GM23338 (cell line): ENCODE measurements at regions not wholly inside any gene's neighbourhood (a gene's known extent, or its start where the extent isn't known, plus 50 kb on each side); places are given as distances from the start of the nearest gene placed in this dataset.

Source experiments
- ATAC-seq: fragments of 200-7000 bp; cut with Tn5 transposase; 3 replicates; pipeline ENCODE4 v1.9.1; 2020
- DNase-seq: peaks from one replicate; pipeline ENCODE4 v3.0.0-alpha.2; 2015; ENCODE audit warnings: low spot score
- H2AFZ ChIP-seq: fragments of 200-600 bp; sonication (generic); 2 replicates; pipeline ENCODE4 v1.8.0; 2016; ENCODE audit warnings: antibody characterized with exemption, mild to moderate bottlenecking, moderate library complexity
- H3F3A ChIP-seq: fragments of 200-600 bp; sonication (generic); replicated peaks from 2 replicates; pipeline ENCODE4 v1.8.0; 2017; ENCODE audit warnings: antibody characterized with exemption, mixed run types, low read depth
- H3K27ac ChIP-seq: fragments of 200-600 bp; sonication (generic); 2 replicates; pipeline ENCODE4 v1.6.1; 2016; ENCODE audit warnings: low read depth
- H3K27me3 ChIP-seq: fragments of 200-600 bp; sonication (generic); 2 replicates; pipeline ENCODE4 v1.8.0; 2016; ENCODE audit warnings: mild to moderate bottlenecking, mixed run types, moderate library complexity; ENCODE audit not compliant: insufficient read depth
- H3K36me3 ChIP-seq: fragments of 200-600 bp; sonication (generic); 2 replicates; pipeline ENCODE4 v1.8.0; 2016; ENCODE audit warnings: mild to moderate bottlenecking; ENCODE audit not compliant: insufficient read depth
- H3K4me1 ChIP-seq: fragments of 200-600 bp; sonication (generic); 2 replicates; pipeline ENCODE4 v1.8.0; 2016; ENCODE audit warnings: mild to moderate bottlenecking, moderate library complexity; ENCODE audit not compliant: insufficient read depth
- H3K4me2 ChIP-seq: fragments of 200-600 bp; sonication (generic); 2 replicates; pipeline ENCODE4 v1.7.1; 2017; ENCODE audit warnings: mixed run types
- H3K4me3 ChIP-seq: fragments of 200-600 bp; sonication (generic); 2 replicates; pipeline ENCODE4 v1.6.1; 2016; ENCODE audit warnings: mixed run types
- H3K79me2 ChIP-seq: fragments of 200-600 bp; sonication (generic); replicated peaks from 2 replicates; pipeline ENCODE4 v1.8.0; 2017; ENCODE audit warnings: mild to moderate bottlenecking; ENCODE audit not compliant: insufficient read depth
- H3K9me2 ChIP-seq: fragments of 200-600 bp; sonication (generic); 2 replicates; pipeline ENCODE4 v1.8.0; 2017; ENCODE audit not compliant: insufficient read depth
- H4K20me1 ChIP-seq: fragments of 200-600 bp; sonication (generic); replicated peaks from 2 replicates; pipeline ENCODE4 v1.8.0; 2017; ENCODE audit warnings: mild to moderate bottlenecking; ENCODE audit not compliant: insufficient read depth
- H3K27ac Mint-ChIP-seq: 2 replicates; pipeline ENCODE4 v1.8.0; 2020; ENCODE audit warnings: inconsistent platforms, mild to moderate bottlenecking, moderate library complexity, mixed read lengths
- H3K27me3 Mint-ChIP-seq: 3 replicates; pipeline ENCODE4 v1.8.0; 2022; ENCODE audit warnings: low read depth, mild to moderate bottlenecking, moderate library complexity, mixed read lengths, inconsistent platforms; ENCODE audit not compliant: insufficient read depth, poor library complexity
- H3K36me3 Mint-ChIP-seq: 3 replicates; pipeline ENCODE4 v1.8.0; 2021; ENCODE audit warnings: low read depth, mild to moderate bottlenecking, inconsistent platforms, moderate library complexity, mixed read lengths
- H3K4me1 Mint-ChIP-seq: 3 replicates; pipeline ENCODE4 v1.8.0; 2020; ENCODE audit warnings: mild to moderate bottlenecking, inconsistent platforms, mixed read lengths
- H3K4me3 Mint-ChIP-seq: 3 replicates; pipeline ENCODE4 v1.8.0; 2021; ENCODE audit warnings: moderate library complexity, mild to moderate bottlenecking, inconsistent platforms, mixed read lengths
- H3K9me3 Mint-ChIP-seq: 3 replicates; pipeline ENCODE4 v1.8.0; 2020; ENCODE audit warnings: moderate library complexity, mild to moderate bottlenecking, inconsistent platforms, mixed read lengths
- CREB1 ChIP-seq: fragments of 250-450 bp; sonication (Bioruptor Pico); IDR thresholded peaks from 2 replicates; pipeline ENCODE4 v1.5.0; 2020; ENCODE audit warnings: low read depth, mild to moderate bottlenecking, moderate library complexity
- ETS1 ChIP-seq: IDR thresholded peaks from 2 replicates; pipeline ENCODE4 v1.6.1; 2016; ENCODE audit warnings: antibody characterized with exemption
- EZH2 ChIP-seq: fragments of 200-600 bp; sonication (generic); IDR thresholded peaks from one replicate; pipeline ENCODE4 v1.8.0; 2017; ENCODE audit warnings: antibody characterized with exemption, mild to moderate bottlenecking, low read depth; ENCODE audit not compliant: unreplicated experiment
- JUNB ChIP-seq: IDR thresholded peaks from one replicate; pipeline ENCODE4 v1.6.1; 2016; ENCODE audit warnings: antibody characterized with exemption; ENCODE audit not compliant: unreplicated experiment
- NANOG ChIP-seq: IDR thresholded peaks from 2 replicates; pipeline ENCODE4 v1.6.1; 2016; ENCODE audit warnings: antibody characterized with exemption, borderline replicate concordance
- REST ChIP-seq: IDR thresholded peaks from one replicate; pipeline ENCODE4 v1.6.1; 2018; ENCODE audit warnings: antibody characterized with exemption; ENCODE audit not compliant: unreplicated experiment
- STAT1 ChIP-seq: IDR thresholded peaks from one replicate; pipeline ENCODE4 v1.6.1; 2016; ENCODE audit warnings: antibody characterized with exemption; ENCODE audit not compliant: unreplicated experiment
- TF ChIP-seq, protein P1 (sequence below), 2 experiments: fragments of 200-600 bp in 1 of 2; sonication (generic) in 1 of 2; conservative IDR thresholded peaks; 2 replicates each; pipeline versions ENCODE4 v1.5.1 to v1.6.1; 2016 to 2017; ENCODE audit warnings: antibody characterized with exemption in 2 of 2, low read depth in 2 of 2, mild to moderate bottlenecking in 2 of 2, moderate library complexity in 1 of 2

DNA sequence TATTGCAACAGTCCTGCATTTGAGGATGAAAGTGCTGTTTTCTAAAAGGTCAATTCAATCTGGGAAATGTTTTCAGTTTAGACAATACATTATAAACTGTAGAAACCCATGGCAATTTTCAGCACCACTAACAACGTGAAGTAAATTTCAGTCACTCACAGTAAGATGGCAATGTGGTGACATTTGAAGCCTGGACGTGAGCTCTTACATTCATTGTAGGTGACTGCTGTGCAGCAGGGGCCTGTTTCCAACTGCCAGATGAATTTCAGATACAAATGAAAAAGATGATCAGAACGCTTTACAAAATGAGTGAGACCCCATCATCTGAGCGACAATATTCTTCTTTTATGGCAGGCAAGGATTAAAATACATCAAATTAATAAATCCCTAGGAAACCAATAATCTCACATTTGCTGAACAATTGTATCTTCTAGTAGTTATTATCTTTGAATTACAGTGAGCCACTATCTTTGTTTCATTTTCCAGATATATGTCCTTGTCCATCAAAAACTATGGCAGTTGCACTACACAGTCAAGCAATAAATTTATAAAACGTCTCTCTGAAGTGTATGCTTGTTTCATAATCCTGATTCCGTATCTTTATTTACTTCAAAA, 1816.8 kb downstream of the OLFM4 start:
- no peak overlapping the region for H3K4me3 Mint-ChIP-seq
- H3F3A ChIP-seq, result no peaks in the 10 kb centered on the region
- no peaks in the 10 kb centered on the region for H3K9me2 ChIP-seq
- TF ChIP-seq, protein P1, sequence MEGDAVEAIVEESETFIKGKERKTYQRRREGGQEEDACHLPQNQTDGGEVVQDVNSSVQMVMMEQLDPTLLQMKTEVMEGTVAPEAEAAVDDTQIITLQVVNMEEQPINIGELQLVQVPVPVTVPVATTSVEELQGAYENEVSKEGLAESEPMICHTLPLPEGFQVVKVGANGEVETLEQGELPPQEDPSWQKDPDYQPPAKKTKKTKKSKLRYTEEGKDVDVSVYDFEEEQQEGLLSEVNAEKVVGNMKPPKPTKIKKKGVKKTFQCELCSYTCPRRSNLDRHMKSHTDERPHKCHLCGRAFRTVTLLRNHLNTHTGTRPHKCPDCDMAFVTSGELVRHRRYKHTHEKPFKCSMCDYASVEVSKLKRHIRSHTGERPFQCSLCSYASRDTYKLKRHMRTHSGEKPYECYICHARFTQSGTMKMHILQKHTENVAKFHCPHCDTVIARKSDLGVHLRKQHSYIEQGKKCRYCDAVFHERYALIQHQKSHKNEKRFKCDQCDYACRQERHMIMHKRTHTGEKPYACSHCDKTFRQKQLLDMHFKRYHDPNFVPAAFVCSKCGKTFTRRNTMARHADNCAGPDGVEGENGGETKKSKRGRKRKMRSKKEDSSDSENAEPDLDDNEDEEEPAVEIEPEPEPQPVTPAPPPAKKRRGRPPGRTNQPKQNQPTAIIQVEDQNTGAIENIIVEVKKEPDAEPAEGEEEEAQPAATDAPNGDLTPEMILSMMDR (conservative IDR thresholded peaks at IDR 0.05; ENCODE audit: low read depth in 2 of 2), result peak in 1 of 2 experiments; percentile 51; a peak in 2 of 4 replicates
- TF ChIP-seq EZH2, result no peak
- no peaks in the 10 kb centered on the region for H3K27me3 ChIP-seq
- H3K27ac ChIP-seq, result no peak overlapping the region
- H3K4me3 ChIP-seq, result no peak overlapping the region
- no peaks in the 10 kb centered on the region for H4K20me1 ChIP-seq
- H3K9me3 Mint-ChIP-seq, result no peaks in the 10 kb centered on the region; the same call in 2 of the 3 replicates
- no peaks in the 10 kb centered on the region for H3K4me1 ChIP-seq
- no peaks in the 10 kb centered on the region for H3K36me3 ChIP-seq
- H3K4me1 Mint-ChIP-seq, result peaks cover 5% of the 10 kb centered on the region; the same call in 2 of the 3 replicates
- H3K27me3 Mint-ChIP-seq, result peaks cover 2% of the 10 kb centered on the region
- peak; percentile 31 for DNase-seq
- peak overlapping the region; percentile 6; the same call in 1 of the 2 replicates for H2AFZ ChIP-seq
- H3K27ac Mint-ChIP-seq, result no peak overlapping the region; the same call in 1 of the 2 replicates
- H3K4me2 ChIP-seq, result no peak overlapping the region
- H3K79me2 ChIP-seq, result no peaks in the 10 kb centered on the region
- H3K36me3 Mint-ChIP-seq, result no peaks in the 10 kb centered on the region; the same call in 2 of the 3 replicates
- ATAC-seq, result peak; percentile 45; the same call in 2 of the 3 replicates

DNA sequence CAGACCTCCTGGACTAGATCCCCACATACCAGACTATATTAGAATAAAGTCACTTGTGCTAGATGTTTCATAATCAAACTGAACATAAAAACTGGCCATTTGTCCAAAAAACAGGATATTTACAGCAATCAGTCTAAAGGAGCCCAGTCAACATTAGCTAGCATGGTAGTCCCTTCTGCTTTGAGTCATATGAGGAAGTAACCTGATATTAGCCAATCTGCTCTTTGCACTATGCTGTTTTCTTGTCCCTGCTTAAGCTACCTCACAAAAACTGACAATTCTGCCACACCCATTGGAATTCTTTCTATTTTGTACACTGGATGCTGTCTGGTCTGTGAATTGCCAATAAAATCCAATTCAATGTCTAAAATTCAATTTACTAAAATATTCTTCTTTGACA, 1824.2 kb downstream of the OLFM4 start:
- DNase-seq (no peak), ATAC-seq (no peak)
- H3K4me1 ChIP-seq, result no peaks in the 10 kb centered on the region
- no peak overlapping the region for H3K27ac Mint-ChIP-seq
- H3K27me3 Mint-ChIP-seq, result peaks cover under 1% of the 10 kb centered on the region
- H3K79me2 ChIP-seq, result no peaks in the 10 kb centered on the region
- H3K9me3 Mint-ChIP-seq, result no peaks in the 10 kb centered on the region
- no peaks in the 10 kb centered on the region for H3F3A ChIP-seq
- H3K36me3 Mint-ChIP-seq, result peaks cover 7% of the 10 kb centered on the region; the same call in 2 of the 3 replicates
- H3K4me2 ChIP-seq, result no peak overlapping the region
- H3K4me3 ChIP-seq, result no peak overlapping the region
- H2AFZ ChIP-seq, result peak overlapping the region; percentile 44; the same call in 1 of the 2 replicates
- no peak overlapping the region for H3K27ac ChIP-seq
- H4K20me1 ChIP-seq, result no peaks in the 10 kb centered on the region
- no peak for TF ChIP-seq CREB1
- no peak for TF ChIP-seq NANOG
- H3K36me3 ChIP-seq, result no peaks in the 10 kb centered on the region
- no peaks in the 10 kb centered on the region for H3K4me1 Mint-ChIP-seq
- H3K4me3 Mint-ChIP-seq, result no peak overlapping the region
- H3K9me2 ChIP-seq, result peaks cover 1% of the 10 kb centered on the region; the same call in 1 of the 2 replicates
- H3K27me3 ChIP-seq, result no peaks in the 10 kb centered on the region

GRCh38 chr13:54859827-54860226, 1831.2 kb downstream of the OLFM4 start:
- H3K4me1 ChIP-seq, result no peaks in the 10 kb centered on the region
- H4K20me1 ChIP-seq, result no peaks in the 10 kb centered on the region
- Mint-ChIP-seq H3K4me3 (no peak overlapping the region), H3K27ac (no peak overlapping the region), H3K27me3 (peaks cover 2% of the 10 kb centered on the region), H3K4me1 (no peaks in the 10 kb centered on the region), H3K9me3 (no peaks in the 10 kb centered on the region), H3K36me3 (0 out of 3 replicates have a peak, but pooled peaks cover 2% of the 10 kb centered on the region)
- no peak for ATAC-seq
- H3K4me3 ChIP-seq, result no peak overlapping the region
- no peaks in the 10 kb centered on the region for H3K27me3 ChIP-seq
- H3K36me3 ChIP-seq, result no peaks in the 10 kb centered on the region
- peaks cover 13% of the 10 kb centered on the region for H3K9me2 ChIP-seq
- no peak overlapping the region for H3K4me2 ChIP-seq
- H2AFZ ChIP-seq, result no peak overlapping the region; the same call in 1 of the 2 replicates
- H3F3A ChIP-seq, result no peaks in the 10 kb centered on the region
- no peak overlapping the region for H3K27ac ChIP-seq
- H3K79me2 ChIP-seq, result no peaks in the 10 kb centered on the region
- DNase-seq, result no peak
- TF ChIP-seq STAT1, result no peak
- TF ChIP-seq, protein P1 (conservative IDR thresholded peaks at IDR 0.05; ENCODE audit: low read depth in 2 of 2), result no peak
- no peak for TF ChIP-seq ETS1
- TF ChIP-seq NANOG, result no peak
- TF ChIP-seq REST, result no peak
- no peak for TF ChIP-seq CREB1
- no peak for TF ChIP-seq JUNB
